ENCODE measurements at regions not wholly inside any gene's neighbourhood (a gene's known extent, or its start where the extent isn't known, plus 50 kb on each side); places are given as distances from the start of the nearest gene placed in this dataset.

DNA sequence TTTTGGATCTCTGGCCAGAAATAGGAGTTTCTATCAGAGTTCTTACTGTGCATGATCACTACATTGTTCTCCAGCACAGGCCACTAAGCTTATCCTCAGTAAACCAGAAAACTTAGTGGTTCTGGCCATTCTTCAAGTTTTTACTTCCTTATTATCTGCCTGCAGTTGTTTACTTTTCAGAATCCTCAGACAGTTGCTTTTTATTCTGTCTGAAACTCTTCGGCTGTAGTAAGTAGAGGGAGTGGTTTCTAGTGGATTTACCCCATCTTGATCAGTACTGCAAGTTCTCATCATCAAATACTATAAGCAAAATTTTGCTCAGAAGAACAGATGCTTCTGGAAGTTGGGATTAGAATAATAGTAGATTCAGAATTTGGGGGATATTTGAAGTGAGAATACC, 193.0 kb upstream of the RARB start:
- no peaks in the 10 kb centered on the region for H3K4me1 Mint-ChIP-seq
- no peaks in the 10 kb centered on the region for H3K27me3 ChIP-seq (ENCODE audit: control insufficient read depth, insufficient read depth, low read length)
- no peak overlapping the region for H3K4me3 ChIP-seq (ENCODE audit: low read depth, low read length)
- H3K27ac Mint-ChIP-seq = no peak overlapping the region
- H3K36me3 ChIP-seq (ENCODE audit: control insufficient read depth, insufficient read depth, low read length) = no peaks in the 10 kb centered on the region
- no peaks in the 10 kb centered on the region for H3K9me3 ChIP-seq (ENCODE audit: control insufficient read depth in 2 of 2, low read length in 2 of 2)
- H3K4me1 ChIP-seq (ENCODE audit: control insufficient read depth, insufficient read depth, low read length, poor library complexity, severe bottlenecking) = no peaks in the 10 kb centered on the region
- no peaks in the 10 kb centered on the region for H3K36me3 Mint-ChIP-seq
- H3K9me3 Mint-ChIP-seq = peaks cover 0 to 9% (median 1%) of the 10 kb centered on the region in 7 donors
- DNase-seq = no peak
- no peak for ATAC-seq (ENCODE audit: low read depth in 2 of 2)
- H3K27me3 Mint-ChIP-seq = no peaks in the 10 kb centered on the region
- no peak overlapping the region for H3K27ac ChIP-seq (ENCODE audit: insufficient read depth, low read length, poor library complexity, severe bottlenecking)
- H3K4me3 Mint-ChIP-seq = no peak overlapping the region

DNA sequence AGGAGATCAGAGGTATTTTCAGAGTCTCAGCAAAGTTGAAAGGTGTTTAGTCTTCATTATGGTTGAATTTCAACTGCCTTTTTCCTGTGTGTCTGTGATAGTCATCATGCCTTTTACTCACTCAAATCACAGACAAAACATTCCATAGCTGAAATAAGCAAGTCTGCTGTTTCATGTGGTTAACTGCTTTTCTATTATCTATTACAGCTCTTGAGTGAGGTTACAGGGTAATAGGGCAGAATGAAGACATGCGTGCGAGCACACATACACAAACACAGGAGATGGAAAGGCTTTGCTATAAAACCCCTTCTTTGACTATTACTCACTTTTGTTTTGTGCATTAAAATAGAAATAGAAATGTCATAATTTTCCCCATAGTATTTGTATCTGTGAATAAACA, 192.6 kb upstream of the RARB start:
- Histone ChIP-seq H3K36me3 (ENCODE audit: control insufficient read depth, insufficient read depth, low read length) (no peaks in the 10 kb centered on the region), H3K9me3 (ENCODE audit: control insufficient read depth in 2 of 2, low read length in 2 of 2) (no peaks in the 10 kb centered on the region), H3K4me3 (ENCODE audit: low read depth, low read length) (no peak overlapping the region), H3K27ac (ENCODE audit: insufficient read depth, low read length, poor library complexity, severe bottlenecking) (no peak overlapping the region), H3K27me3 (ENCODE audit: control insufficient read depth, insufficient read depth, low read length) (no peaks in the 10 kb centered on the region), H3K4me1 (ENCODE audit: control insufficient read depth, insufficient read depth, low read length, poor library complexity, severe bottlenecking) (no peaks in the 10 kb centered on the region)
- H3K27ac Mint-ChIP-seq = no peak overlapping the region
- peaks cover 0 to 13% (median 2%) of the 10 kb centered on the region in 7 donors for H3K9me3 Mint-ChIP-seq
- ATAC-seq (ENCODE audit: low read depth in 2 of 2) = no peak
- no peaks in the 10 kb centered on the region for H3K36me3 Mint-ChIP-seq
- no peaks in the 10 kb centered on the region for H3K27me3 Mint-ChIP-seq
- H3K4me1 Mint-ChIP-seq = no peaks in the 10 kb centered on the region
- no peak for DNase-seq
- no peak overlapping the region for H3K4me3 Mint-ChIP-seq

DNA sequence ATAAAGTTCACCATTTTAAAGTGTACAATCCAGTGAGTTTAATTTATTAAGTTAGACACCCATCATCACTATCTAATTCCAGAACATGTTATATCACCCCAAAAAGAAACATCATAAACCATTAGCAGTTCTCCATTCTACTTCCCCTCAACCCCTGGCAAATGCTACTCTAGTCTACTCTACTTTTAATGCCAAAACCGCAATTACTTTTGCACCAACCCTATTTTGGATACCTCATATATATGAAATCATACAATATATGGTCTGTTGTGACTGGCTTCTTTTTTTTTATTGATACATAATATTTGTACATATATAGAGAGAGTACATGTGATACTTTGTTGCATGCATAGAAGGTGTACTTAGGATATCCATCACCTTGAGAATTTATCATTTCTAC, 190.5 kb upstream of the RARB start:
- ATAC-seq (ENCODE audit: low read depth in 2 of 2) = no peak
- no peak overlapping the region for H3K27ac Mint-ChIP-seq
- H3K27me3 Mint-ChIP-seq = no peaks in the 10 kb centered on the region
- H3K36me3 Mint-ChIP-seq = no peaks in the 10 kb centered on the region
- no peaks in the 10 kb centered on the region for H3K4me1 ChIP-seq (ENCODE audit: control insufficient read depth, insufficient read depth, low read length, poor library complexity, severe bottlenecking)
- H3K36me3 ChIP-seq (ENCODE audit: control insufficient read depth, insufficient read depth, low read length) = no peaks in the 10 kb centered on the region
- H3K4me1 Mint-ChIP-seq = no peaks in the 10 kb centered on the region
- no peak overlapping the region for H3K27ac ChIP-seq (ENCODE audit: insufficient read depth, low read length, poor library complexity, severe bottlenecking)
- peaks cover 0 to 14% (median 2%) of the 10 kb centered on the region in 7 donors for H3K9me3 Mint-ChIP-seq
- no peaks in the 10 kb centered on the region for H3K9me3 ChIP-seq (ENCODE audit: control insufficient read depth in 2 of 2, low read length in 2 of 2)
- no peak overlapping the region for H3K4me3 ChIP-seq (ENCODE audit: low read depth, low read length)
- no peaks in the 10 kb centered on the region for H3K27me3 ChIP-seq (ENCODE audit: control insufficient read depth, insufficient read depth, low read length)
- H3K4me3 Mint-ChIP-seq = no peak overlapping the region
- DNase-seq = no peak

DNA sequence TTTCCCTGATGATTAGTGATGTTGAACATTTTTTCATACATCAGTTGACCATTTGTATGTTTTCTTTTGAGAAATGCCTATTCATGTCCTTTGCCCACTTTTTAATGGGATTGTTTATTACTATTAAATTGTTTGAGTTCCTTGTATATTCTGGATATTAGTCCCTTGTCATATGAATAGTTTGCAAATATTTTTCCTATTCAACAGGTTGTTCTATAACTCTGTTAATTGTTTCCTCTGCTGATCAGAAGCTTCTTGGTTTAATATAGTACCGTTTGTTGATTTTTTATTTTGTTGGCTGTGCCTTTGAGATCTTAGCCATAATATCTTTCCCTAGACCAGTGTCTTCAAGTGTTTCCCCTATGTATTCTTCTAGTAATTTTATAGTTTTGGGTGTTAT, 189.0 kb upstream of the RARB start:
- Mint-ChIP-seq H3K36me3 (no peaks in the 10 kb centered on the region), H3K4me3 (no peak overlapping the region), H3K27ac (no peak overlapping the region), H3K27me3 (no peaks in the 10 kb centered on the region), H3K9me3 (peaks cover 1 to 17% (median 11%) of the 10 kb centered on the region in 7 donors), H3K4me1 (no peaks in the 10 kb centered on the region)
- H3K4me3 ChIP-seq (ENCODE audit: low read depth, low read length) = no peak overlapping the region
- H3K27ac ChIP-seq (ENCODE audit: insufficient read depth, low read length, poor library complexity, severe bottlenecking) = no peak overlapping the region
- no peaks in the 10 kb centered on the region for H3K9me3 ChIP-seq (ENCODE audit: control insufficient read depth in 2 of 2, low read length in 2 of 2)
- no peaks in the 10 kb centered on the region for H3K36me3 ChIP-seq (ENCODE audit: control insufficient read depth, insufficient read depth, low read length)
- ATAC-seq (ENCODE audit: low read depth in 2 of 2) (no peak), DNase-seq (no peak)
- no peaks in the 10 kb centered on the region for H3K4me1 ChIP-seq (ENCODE audit: control insufficient read depth, insufficient read depth, low read length, poor library complexity, severe bottlenecking)
- H3K27me3 ChIP-seq (ENCODE audit: control insufficient read depth, insufficient read depth, low read length) = no peaks in the 10 kb centered on the region

DNA sequence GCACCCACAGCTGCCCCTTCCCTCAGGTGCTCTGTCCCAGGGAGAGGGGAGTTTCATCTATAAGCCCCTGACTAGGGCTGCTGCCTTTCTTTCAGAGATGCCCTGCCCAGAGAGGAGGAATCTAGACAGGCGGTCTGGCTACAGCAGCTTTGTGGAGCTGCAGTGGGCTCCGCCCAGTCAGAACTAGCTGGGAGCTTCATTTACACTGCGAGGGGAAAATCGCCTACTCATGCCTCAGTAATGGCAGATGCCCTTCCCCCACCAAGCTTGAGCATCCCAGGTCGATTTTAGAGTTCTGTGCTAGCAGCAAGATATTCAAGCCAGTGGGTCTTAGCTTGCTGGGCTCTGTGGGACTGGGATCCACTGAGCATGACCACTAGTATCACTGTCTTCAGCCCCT, 181.2 kb upstream of the RARB start:
- H3K36me3 Mint-ChIP-seq = no peaks in the 10 kb centered on the region
- no peaks in the 10 kb centered on the region for H3K4me1 Mint-ChIP-seq
- peaks cover 4 to 38% (median 15%) of the 10 kb centered on the region in 7 donors for H3K9me3 Mint-ChIP-seq
- no peak for DNase-seq
- H3K27ac Mint-ChIP-seq = no peak overlapping the region
- Histone ChIP-seq H3K27me3 (ENCODE audit: control insufficient read depth, insufficient read depth, low read length) (no peaks in the 10 kb centered on the region), H3K36me3 (ENCODE audit: control insufficient read depth, insufficient read depth, low read length) (no peaks in the 10 kb centered on the region), H3K4me1 (ENCODE audit: control insufficient read depth, insufficient read depth, low read length, poor library complexity, severe bottlenecking) (no peaks in the 10 kb centered on the region), H3K9me3 (ENCODE audit: control insufficient read depth in 2 of 2, low read length in 2 of 2) (peaks cover 2 to 9% of the 10 kb centered on the region in 2 experiments), H3K4me3 (ENCODE audit: low read depth, low read length) (no peak overlapping the region), H3K27ac (ENCODE audit: insufficient read depth, low read length, poor library complexity, severe bottlenecking) (no peak overlapping the region)
- H3K27me3 Mint-ChIP-seq = no peaks in the 10 kb centered on the region
- no peak for ATAC-seq (ENCODE audit: low read depth in 2 of 2)
- H3K4me3 Mint-ChIP-seq = no peak overlapping the region

- ATAC-seq (ENCODE audit: low read depth in 2 of 2) (no peak), DNase-seq (no peak)
- H3K9me3 Mint-ChIP-seq = peaks cover 3 to 39% (median 13%) of the 10 kb centered on the region in 7 donors
- no peaks in the 10 kb centered on the region for H3K4me1 ChIP-seq (ENCODE audit: control insufficient read depth, insufficient read depth, low read length, poor library complexity, severe bottlenecking)
- no peak overlapping the region for H3K4me3 Mint-ChIP-seq
- peaks cover 5 to 9% of the 10 kb centered on the region in 2 experiments for H3K9me3 ChIP-seq (ENCODE audit: control insufficient read depth in 2 of 2, low read length in 2 of 2)
- H3K27ac ChIP-seq (ENCODE audit: insufficient read depth, low read length, poor library complexity, severe bottlenecking) = no peak overlapping the region
- no peaks in the 10 kb centered on the region for H3K27me3 ChIP-seq (ENCODE audit: control insufficient read depth, insufficient read depth, low read length)
- no peak overlapping the region for H3K4me3 ChIP-seq (ENCODE audit: low read depth, low read length)
- no peaks in the 10 kb centered on the region for H3K36me3 ChIP-seq (ENCODE audit: control insufficient read depth, insufficient read depth, low read length)
- H3K36me3 Mint-ChIP-seq = no peaks in the 10 kb centered on the region
- H3K27me3 Mint-ChIP-seq = no peaks in the 10 kb centered on the region
- H3K27ac Mint-ChIP-seq = no peak overlapping the region
- no peaks in the 10 kb centered on the region for H3K4me1 Mint-ChIP-seq
These were observed 175.8 kb upstream of the RARB start for GRCh38 chr3:25252291-25252690.

DNA sequence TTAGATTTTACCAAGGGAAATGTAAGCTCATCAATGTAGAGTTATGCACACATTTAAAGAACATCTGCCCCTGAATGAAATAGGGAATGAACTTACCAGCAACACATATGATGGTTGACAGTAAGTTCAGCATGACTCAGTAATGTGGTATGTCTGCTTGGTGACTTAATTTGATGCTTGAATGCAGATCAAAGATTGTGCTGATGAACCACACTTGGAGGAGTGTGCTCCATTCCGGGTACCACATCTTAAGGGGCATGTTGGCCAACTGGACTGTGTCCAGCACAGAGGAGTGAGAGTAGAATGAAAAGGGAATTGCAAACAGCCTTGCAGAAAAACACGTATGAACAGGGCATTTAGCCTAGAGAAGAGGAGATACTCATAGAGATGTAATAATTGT, 171.0 kb upstream of the RARB start:
- no peak overlapping the region for H3K4me3 ChIP-seq (ENCODE audit: low read depth, low read length)
- no peak overlapping the region for H3K27ac Mint-ChIP-seq
- no peaks in the 10 kb centered on the region for H3K27me3 ChIP-seq (ENCODE audit: control insufficient read depth, insufficient read depth, low read length)
- H3K27me3 Mint-ChIP-seq = peaks cover 4% of the 10 kb centered on the region
- H3K27ac ChIP-seq (ENCODE audit: insufficient read depth, low read length, poor library complexity, severe bottlenecking) = no peak overlapping the region
- H3K9me3 ChIP-seq (ENCODE audit: control insufficient read depth in 2 of 2, low read length in 2 of 2) = peaks cover 0 to 3% of the 10 kb centered on the region in 2 experiments
- no peak overlapping the region for H3K4me3 Mint-ChIP-seq
- H3K36me3 ChIP-seq (ENCODE audit: control insufficient read depth, insufficient read depth, low read length) = no peaks in the 10 kb centered on the region
- H3K4me1 Mint-ChIP-seq = no peaks in the 10 kb centered on the region
- H3K9me3 Mint-ChIP-seq = peaks cover 1 to 23% (median 5%) of the 10 kb centered on the region in 7 donors
- DNase-seq (no peak), ATAC-seq (ENCODE audit: low read depth in 2 of 2) (no peak)
- H3K4me1 ChIP-seq (ENCODE audit: control insufficient read depth, insufficient read depth, low read length, poor library complexity, severe bottlenecking) = no peaks in the 10 kb centered on the region
- no peaks in the 10 kb centered on the region for H3K36me3 Mint-ChIP-seq

- H3K36me3 Mint-ChIP-seq = no peaks in the 10 kb centered on the region
- H3K4me3 ChIP-seq (ENCODE audit: low read depth, low read length) = no peak overlapping the region
- no peak overlapping the region for H3K27ac ChIP-seq (ENCODE audit: insufficient read depth, low read length, poor library complexity, severe bottlenecking)
- H3K27me3 ChIP-seq (ENCODE audit: control insufficient read depth, insufficient read depth, low read length) = no peaks in the 10 kb centered on the region
- H3K4me3 Mint-ChIP-seq = no peak overlapping the region
- ATAC-seq (ENCODE audit: low read depth in 2 of 2) (no peak), DNase-seq (no peak)
- H3K36me3 ChIP-seq (ENCODE audit: control insufficient read depth, insufficient read depth, low read length) = no peaks in the 10 kb centered on the region
- no peaks in the 10 kb centered on the region for H3K4me1 ChIP-seq (ENCODE audit: control insufficient read depth, insufficient read depth, low read length, poor library complexity, severe bottlenecking)
- no peak overlapping the region for H3K27ac Mint-ChIP-seq
- H3K27me3 Mint-ChIP-seq = peaks cover 4% of the 10 kb centered on the region
- H3K9me3 Mint-ChIP-seq = peaks cover 0 to 22% (median 5%) of the 10 kb centered on the region in 7 donors
- H3K4me1 Mint-ChIP-seq = no peaks in the 10 kb centered on the region
- no peaks in the 10 kb centered on the region for H3K9me3 ChIP-seq (ENCODE audit: control insufficient read depth in 2 of 2, low read length in 2 of 2)
These were observed 168.2 kb upstream of the RARB start for GRCh38 chr3:25259871-25260270.

Data from CD4-positive, CD25-positive, alpha-beta regulatory T cell (primary cell).